ENCODE measurements at regions not wholly inside any gene's neighbourhood (a gene's known extent, or its start where the extent isn't known, plus 50 kb on each side); places are given as distances from the start of the nearest gene placed in this dataset.

- no peak for ATAC-seq
These were observed 164.5 kb downstream of the TDRD15 start for GRCh38 chr2:21288299-21288698.

- ATAC-seq: no peak
These were observed 165.2 kb downstream of the TDRD15 start for GRCh38 chr2:21288739-21289520.

DNA sequence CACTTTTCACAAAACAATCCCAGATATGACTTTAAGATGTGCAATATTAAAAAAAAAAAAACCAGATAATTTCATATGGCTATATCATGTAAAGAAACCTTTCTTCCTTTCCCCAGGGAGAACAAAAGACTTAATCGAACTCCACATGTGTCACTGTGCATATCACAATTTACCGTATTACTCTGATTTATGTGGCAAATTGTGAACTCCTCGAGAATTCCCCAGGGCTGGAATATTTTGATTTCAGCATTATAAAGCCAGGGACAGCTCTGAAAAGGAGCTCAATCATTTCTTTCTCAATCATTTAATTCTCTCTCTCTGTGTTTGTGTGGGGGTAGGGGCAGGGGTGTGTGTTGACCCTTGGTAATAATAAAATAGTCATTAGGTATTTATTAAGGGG, 165.8 kb downstream of the TDRD15 start:
- no peak for ATAC-seq

- ATAC-seq: no peak
These were observed 166.2 kb downstream of the TDRD15 start for GRCh38 chr2:21289989-21290388.

DNA sequence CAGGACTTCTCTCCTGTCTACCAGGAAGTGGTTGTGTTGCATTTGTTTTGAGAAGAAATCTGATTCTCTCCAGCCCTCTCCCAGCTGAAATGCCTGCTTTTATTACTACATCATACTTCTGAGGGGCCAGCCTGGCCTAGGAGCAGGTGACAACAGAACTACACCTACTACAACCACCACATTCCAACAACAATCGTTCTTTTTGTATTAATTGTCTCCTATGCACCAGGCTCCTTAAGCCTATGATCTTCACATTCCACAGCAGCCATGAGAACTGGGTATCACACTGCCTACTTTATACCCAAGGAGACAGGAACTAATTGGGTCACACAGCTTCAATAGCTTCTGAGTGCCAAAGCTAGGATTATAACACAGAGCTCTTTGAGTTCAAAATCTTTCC, 167.7 kb downstream of the TDRD15 start:
- ATAC-seq: no peak

GRCh38 chr2:21294446-21294845, 170.7 kb downstream of the TDRD15 start:
- ATAC-seq: no peak

GRCh38 chr2:21299411-21299810, 175.6 kb downstream of the TDRD15 start:
- ATAC-seq: no peak

GRCh38 chr2:21301871-21302455, 178.2 kb downstream of the TDRD15 start:
- ATAC-seq: no peak

DNA sequence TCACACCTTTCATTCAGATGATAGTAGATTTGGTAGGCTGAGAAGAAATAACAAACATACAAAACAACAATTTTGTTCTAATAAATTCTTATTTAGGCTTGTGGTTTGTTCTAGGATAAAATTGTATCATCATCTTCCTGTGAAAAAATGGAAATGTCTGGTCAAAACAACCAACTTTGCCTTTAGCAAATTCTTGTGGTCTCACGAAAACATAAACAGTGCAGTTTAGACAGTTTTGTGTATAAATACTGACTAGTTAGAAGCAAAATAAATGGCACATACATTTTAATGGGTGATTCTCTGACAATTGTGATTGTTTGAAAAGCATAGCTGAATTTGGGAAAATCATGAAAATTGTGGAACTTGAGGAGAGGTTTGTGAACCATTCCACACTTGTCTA, 180.1 kb downstream of the TDRD15 start:
- no peak for ATAC-seq

DNA sequence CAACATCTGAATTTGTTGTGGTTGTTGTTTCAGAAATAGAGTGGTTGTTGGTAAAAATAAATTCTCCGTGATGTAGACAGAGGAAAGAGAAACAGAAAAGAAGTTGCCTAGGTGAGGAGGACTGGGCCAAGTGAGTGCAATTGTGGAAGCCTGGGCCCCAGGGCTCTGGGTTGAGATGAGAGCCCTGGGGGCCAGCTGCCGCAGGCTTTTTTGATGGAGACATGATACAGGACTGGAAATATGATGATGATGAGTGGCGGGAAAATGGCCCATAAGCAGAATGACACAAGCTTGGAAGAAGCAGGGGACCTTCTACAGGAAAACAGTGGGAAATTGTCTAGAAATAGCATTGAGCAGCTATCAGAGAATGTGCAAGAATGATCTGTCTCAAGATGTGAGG, 181.8 kb downstream of the TDRD15 start:
- no peak for ATAC-seq

DNA sequence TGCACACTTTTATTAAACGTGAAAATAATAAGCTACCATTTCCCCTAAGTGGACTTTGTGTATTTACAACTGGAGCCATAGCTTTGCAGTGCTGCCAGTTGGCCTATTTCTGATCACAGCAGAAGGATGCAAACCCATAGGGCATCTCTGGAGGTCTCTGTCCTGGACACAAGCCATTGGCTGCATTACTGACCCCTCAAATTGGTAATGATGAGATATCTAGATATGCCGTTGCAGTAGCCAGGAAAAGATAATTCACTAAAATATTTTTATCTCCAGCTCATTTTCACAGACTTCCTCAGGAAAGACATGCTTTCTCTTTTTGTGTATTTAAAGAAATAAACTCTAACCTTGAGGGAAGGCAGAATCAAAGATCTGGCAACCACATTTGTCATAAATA, 182.5 kb downstream of the TDRD15 start:
- no peak for ATAC-seq

DNA sequence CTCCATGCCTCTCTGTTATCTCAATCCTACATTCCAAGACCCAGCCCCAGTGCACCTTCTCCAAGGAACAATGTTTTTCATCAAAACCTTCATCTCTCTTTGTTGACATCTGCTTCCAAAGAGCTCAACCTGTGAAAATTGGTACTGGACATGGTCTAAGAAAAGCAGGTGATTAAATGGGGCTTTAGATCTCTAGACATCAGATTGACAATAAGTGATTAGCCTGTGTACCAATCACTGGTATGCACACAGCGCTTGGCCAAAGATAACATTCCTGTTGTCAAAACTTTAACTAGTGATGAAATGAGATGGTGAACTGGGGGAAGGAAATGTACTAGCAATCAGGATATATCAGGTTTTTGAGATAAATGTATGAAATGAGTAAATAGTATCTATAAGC, 183.3 kb downstream of the TDRD15 start:
- ATAC-seq: no peak

DNA sequence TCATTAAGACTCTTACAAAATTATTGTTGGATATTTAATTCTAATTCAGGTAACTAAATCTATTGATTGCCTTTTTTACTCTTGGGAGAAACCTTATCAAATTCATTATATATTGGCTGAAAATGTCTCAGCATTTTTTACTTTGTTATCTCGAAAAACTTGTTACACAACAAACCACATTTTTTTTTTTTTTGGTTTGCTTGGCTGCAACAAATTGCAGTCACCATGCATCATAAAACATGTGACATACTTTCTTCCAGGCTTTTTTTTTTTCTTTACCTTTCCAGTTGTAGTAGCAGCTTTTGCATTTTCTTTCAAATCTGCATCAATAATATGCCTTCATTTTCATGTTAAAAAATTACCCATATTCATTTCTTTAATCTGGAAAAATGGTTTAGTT, 186.7 kb downstream of the TDRD15 start:
- no peak for ATAC-seq

DNA sequence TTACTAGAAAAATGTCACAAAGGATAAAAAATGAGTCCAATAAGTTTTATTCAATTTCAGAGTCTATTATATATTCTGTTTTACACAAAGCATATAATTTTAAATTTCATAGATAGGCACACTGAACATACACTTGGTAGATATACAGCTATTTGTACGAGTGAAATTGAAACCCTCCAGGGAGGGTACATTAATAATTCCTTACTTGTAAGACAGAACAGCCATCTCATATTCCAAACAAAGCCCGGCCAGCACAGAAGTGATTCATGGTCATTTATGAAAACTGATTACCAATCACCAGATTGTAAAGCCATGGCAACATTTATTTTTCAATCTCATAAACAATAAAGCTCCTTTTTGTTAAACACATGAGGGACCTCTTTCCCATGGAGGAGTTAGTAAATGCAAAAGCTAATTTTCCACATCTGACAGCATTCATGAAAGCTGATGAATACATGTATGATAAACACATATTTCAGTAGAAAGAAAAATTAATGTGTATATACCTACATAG, 190.6 kb downstream of the TDRD15 start:
- no peak for ATAC-seq

DNA sequence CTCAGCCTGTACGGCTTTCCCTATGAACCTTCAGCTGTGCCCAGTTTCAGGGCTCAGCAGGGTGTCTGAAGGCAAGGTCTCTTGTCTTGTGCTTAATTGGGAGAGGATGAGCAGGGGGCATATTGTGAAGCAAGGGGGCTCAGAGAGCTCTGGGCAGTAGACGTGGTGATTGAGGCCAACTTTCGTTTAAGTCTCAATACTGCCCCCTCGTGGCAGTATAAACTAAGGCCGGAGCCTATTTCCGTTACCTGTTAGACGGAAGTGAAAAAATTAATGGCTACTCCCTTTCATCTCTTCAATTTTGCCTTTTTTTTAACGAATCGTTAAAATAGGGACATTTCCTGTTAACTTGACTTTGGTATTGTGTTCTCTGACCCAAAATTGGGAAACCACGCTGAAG, 193.4 kb downstream of the TDRD15 start:
- ATAC-seq: no peak

DNA sequence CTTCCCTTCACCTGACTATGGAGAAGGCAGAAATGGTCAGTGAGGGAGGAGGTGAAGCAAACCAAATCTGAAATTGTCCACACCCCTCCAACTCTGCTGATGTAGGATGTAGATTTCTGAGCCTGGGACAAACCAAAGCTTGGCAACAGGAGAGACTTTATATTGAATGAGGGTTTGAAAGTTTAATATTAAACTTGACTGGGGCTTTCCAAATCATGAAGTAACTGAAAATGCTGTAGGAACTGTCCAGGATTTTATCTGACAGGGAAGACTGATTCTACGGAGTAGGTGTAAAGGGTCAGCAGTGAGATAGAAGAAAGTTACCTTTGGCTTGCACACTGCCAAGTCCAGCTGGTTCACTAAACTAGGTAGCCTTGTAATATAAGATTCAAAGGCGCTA, 194.5 kb downstream of the TDRD15 start:
- no peak for ATAC-seq

- no peak for ATAC-seq
These were observed 202.4 kb downstream of the TDRD15 start for GRCh38 chr2:21326152-21326551.

- no peak for ATAC-seq
These were observed 204.4 kb downstream of the TDRD15 start for GRCh38 chr2:21328177-21328576.

- ATAC-seq: no peak
These were observed 207.1 kb downstream of the TDRD15 start for GRCh38 chr2:21330786-21331391.

- ATAC-seq: no peak
These were observed 208.0 kb downstream of the TDRD15 start for GRCh38 chr2:21331625-21332370.

DNA sequence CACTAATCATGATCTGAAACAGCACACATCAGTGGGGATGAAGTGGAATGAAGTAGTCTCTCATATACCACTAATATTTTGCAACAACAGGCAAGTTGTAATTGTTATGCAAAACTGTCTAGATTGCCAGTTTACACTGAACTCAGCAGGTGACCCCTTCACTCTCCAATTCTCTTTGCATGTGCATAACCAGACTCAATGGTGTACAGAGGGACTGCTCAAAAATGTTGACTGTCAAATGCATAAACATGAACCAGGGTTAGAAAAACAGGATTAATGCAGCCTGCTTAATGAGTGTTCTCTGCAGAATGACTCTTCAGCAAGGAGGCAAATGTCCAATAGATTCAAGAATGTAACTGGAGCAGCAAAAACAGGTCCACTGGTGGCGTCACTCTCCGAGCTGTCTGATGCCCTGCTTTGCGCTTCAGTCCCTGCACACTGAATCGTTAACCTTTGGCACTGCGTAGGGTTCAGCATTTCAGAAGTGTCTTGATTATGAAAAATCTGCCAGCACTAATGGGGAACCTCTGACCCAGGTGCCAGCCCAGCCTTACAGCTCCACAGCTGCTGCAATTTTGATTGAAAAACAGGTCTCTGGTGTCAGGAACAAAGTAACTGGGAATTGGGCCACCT, 209.3 kb downstream of the TDRD15 start:
- no peak for ATAC-seq

GRCh38 chr2:21333684-21334083, 209.9 kb downstream of the TDRD15 start:
- no peak for ATAC-seq

GRCh38 chr2:21346984-21347383, 223.2 kb downstream of the TDRD15 start:
- no peak for ATAC-seq

Data from esophagus mucosa (tissue), 1 donor.